ENCODE measurements at regions not wholly inside any gene's neighbourhood (a gene's known extent, or its start where the extent isn't known, plus 50 kb on each side); places are given as distances from the start of the nearest gene placed in this dataset.
A peak's percentile ranks its signal among the peaks of the same experiment; 100 is the strongest.

GRCh38 chr4:31130930-31131329, 410.8 kb downstream of the PCDH7 start:
- TF ChIP-seq CTCF (IDR thresholded peaks at IDR 0.05): no peak
- no peak overlapping the region for H3K27ac ChIP-seq
- H3K4me3 ChIP-seq: no peak overlapping the region
- ATAC-seq: no peak
- peaks cover 0 to 17% (median 5%) of the 10 kb centered on the region in 9 donors for H3K4me1 ChIP-seq
- DNase-seq: no peak
- no peaks in the 10 kb centered on the region for H3K36me3 ChIP-seq
- WGBS, 2 donors: 80 to 87% methylated on average over 3 of the region's 3 CpGs
- no peaks in the 10 kb centered on the region for H3K9me3 ChIP-seq
- no peaks in the 10 kb centered on the region for H3K27me3 ChIP-seq
- intact Hi-C loops (cut with DNase I): no loop called here

DNA sequence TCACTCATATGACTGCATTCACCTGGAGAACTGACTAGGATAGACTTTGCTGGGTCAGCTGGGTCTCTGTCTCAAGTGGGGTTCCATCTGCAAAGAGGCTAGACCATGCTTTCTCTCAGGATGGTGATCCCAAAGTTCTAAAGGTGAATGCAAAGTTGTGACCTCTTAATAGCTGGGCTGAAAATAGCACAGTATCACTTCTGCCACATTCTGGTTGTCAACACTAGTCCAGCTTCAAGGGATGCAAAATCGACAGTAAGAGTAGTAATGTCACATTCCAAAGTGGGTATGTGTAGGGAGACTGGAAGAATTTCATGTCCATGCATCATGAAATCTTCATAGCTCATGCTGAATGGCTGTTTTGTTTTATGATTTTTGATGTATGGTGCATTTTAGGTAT, 414.6 kb downstream of the PCDH7 start:
- TF ChIP-seq CTCF (IDR thresholded peaks at IDR 0.05): no peak
- peak in 1 of 2 donors; percentile 7 for DNase-seq
- Histone ChIP-seq H3K4me3 (no peak overlapping the region), H3K36me3 (no peaks in the 10 kb centered on the region), H3K27me3 (no peaks in the 10 kb centered on the region), H3K9me3 (no peaks in the 10 kb centered on the region), H3K4me1 (peaks cover 0 to 36% (median 5%) of the 10 kb centered on the region in 9 donors), H3K27ac (peak overlapping the region in 5 of 10 donors; percentile 8 to 67 (median 48))
- peak; percentile 77 to 93 (median 90) for ATAC-seq
- intact Hi-C loops (cut with DNase I): no loop called here
- 9 to 25% methylated on average over 1 of the region's 1 CpG for WGBS, 2 donors

GRCh38 chr4:31139767-31140166, 419.6 kb downstream of the PCDH7 start:
- DNase-seq (no peak), ATAC-seq (no peak)
- WGBS, 2 donors: 68 to 74% methylated on average over 1 of the region's 1 CpG
- Histone ChIP-seq H3K36me3 (peaks cover 0 to 24% (median 0%) of the 10 kb centered on the region in 9 donors), H3K27ac (no peak overlapping the region), H3K4me1 (peaks cover 0 to 28% (median 4%) of the 10 kb centered on the region in 9 donors), H3K9me3 (no peaks in the 10 kb centered on the region), H3K4me3 (no peak overlapping the region), H3K27me3 (no peaks in the 10 kb centered on the region)
- TF ChIP-seq CTCF (IDR thresholded peaks at IDR 0.05): no peak
- intact Hi-C loops (cut with DNase I): no loop called here

GRCh38 chr4:31141095-31141831, 421.1 kb downstream of the PCDH7 start:
- Histone ChIP-seq H3K36me3 (peaks cover 0 to 28% (median 0%) of the 10 kb centered on the region in 9 donors), H3K27me3 (no peaks in the 10 kb centered on the region), H3K4me1 (peaks cover 0 to 17% (median 0%) of the 10 kb centered on the region in 9 donors), H3K27ac (no peak overlapping the region), H3K4me3 (no peak overlapping the region), H3K9me3 (no peaks in the 10 kb centered on the region)
- intact Hi-C loops (cut with DNase I): no loop called here
- WGBS, 2 donors: 65 to 66% methylated on average over 4 of the region's 4 CpGs
- DNase-seq (no peak), ATAC-seq (no peak)
- no peak for TF ChIP-seq CTCF (IDR thresholded peaks at IDR 0.05)
